IMR-90 (cell line): ENCODE measurements at regions not wholly inside any gene's neighbourhood (a gene's known extent, or its start where the extent isn't known, plus 50 kb on each side); places are given as distances from the start of the nearest gene placed in this dataset.

Source experiments
- ATAC-seq: fragments of 200-7000 bp; cut with Tn5 transposase; 2 replicates; pipeline ENCODE4 v1.9.1; 2020; ENCODE audit warnings: low read depth, mild to moderate bottlenecking, moderate library complexity
- BruUV-seq: library from RNA; stranded (reverse); fragments of 400-500 nt; replicated peaks from 2 replicates; lab custom pipeline; 2021; lab: Mats Ljungman, UMichigan
- CTCF ChIA-PET: fragments of 300-600 bp; formaldehyde crosslinking; extraction: SDS; loops from one replicate; lab custom pipeline; 2021; ENCODE audit warnings: antibody characterized with exemption; lab: Yijun Ruan, JAX
- POLR2A ChIA-PET: fragments of 300-600 bp; sonication (Branson Sonifier 250); formaldehyde crosslinking; loops from one replicate; lab custom pipeline; 2022; ENCODE audit warnings: antibody characterized with exemption; ENCODE audit not compliant: unreplicated experiment; lab: Charles Lee
- DNase-seq: peaks from one replicate; pipeline ENCODE4 v3.0.0; 2013
- H2AFZ ChIP-seq: replicated peaks from 2 replicates; pipeline ENCODE3; 2013; ENCODE audit warnings: low read length, mild to moderate bottlenecking; ENCODE audit not compliant: poor library complexity
- H2AK5ac ChIP-seq: 2 replicates; pipeline ENCODE4 v1.6.1; 2013; ENCODE audit warnings: low read depth, low read length, inconsistent platforms
- H2AK9ac ChIP-seq: replicated peaks from 2 replicates; pipeline ENCODE3; 2013; ENCODE audit warnings: mild to moderate bottlenecking, low read depth, low read length, moderate library complexity; ENCODE audit not compliant: poor library complexity
- H2BK120ac ChIP-seq: 2 replicates; pipeline ENCODE4 v1.6.1; 2013; ENCODE audit warnings: low read depth, low read length, inconsistent platforms
- H2BK15ac ChIP-seq: 3 replicates; pipeline ENCODE4 v1.6.1; 2013; ENCODE audit warnings: low read depth, low read length, inconsistent platforms
- H2BK20ac ChIP-seq: 2 replicates; pipeline ENCODE4 v1.6.1; 2013; ENCODE audit warnings: low read depth, mild to moderate bottlenecking, inconsistent platforms, low read length, moderate library complexity
- H2BK5ac ChIP-seq: 2 replicates; pipeline ENCODE4 v1.6.1; 2013; ENCODE audit warnings: mild to moderate bottlenecking, low read depth, low read length, inconsistent platforms; ENCODE audit not compliant: poor library complexity, severe bottlenecking
- H3K14ac ChIP-seq: replicated peaks from 2 replicates; pipeline ENCODE4 v1.6.1; 2013; ENCODE audit warnings: low read depth, low read length, inconsistent platforms
- H3K18ac ChIP-seq: 2 replicates; pipeline ENCODE4 v1.6.1; 2013; ENCODE audit warnings: low read depth, low read length, control low read depth
- H3K23ac ChIP-seq: 2 replicates; pipeline ENCODE4 v1.6.1; 2013; ENCODE audit warnings: low read depth, low read length, inconsistent platforms
- H3K27ac ChIP-seq: 2 replicates; pipeline ENCODE4 v1.5.1; 2013; ENCODE audit warnings: mild to moderate bottlenecking, control low read depth, low read length; ENCODE audit not compliant: insufficient read depth
- H3K27me3 ChIP-seq: 2 replicates; pipeline ENCODE4 v1.6.1; 2013; ENCODE audit warnings: low read length; ENCODE audit not compliant: control insufficient read depth, insufficient read depth
- H3K36me3 ChIP-seq: 2 replicates; pipeline ENCODE4 v1.6.1; 2013; ENCODE audit warnings: low read length, mixed read lengths; ENCODE audit not compliant: control insufficient read depth, insufficient read depth
- H3K4ac ChIP-seq: 2 replicates; pipeline ENCODE4 v1.6.1; 2013; ENCODE audit warnings: low read depth, low read length, inconsistent platforms
- H3K4me1 ChIP-seq: 2 replicates; pipeline ENCODE4 v1.6.1; 2013; ENCODE audit warnings: low read length, mixed read lengths; ENCODE audit not compliant: control insufficient read depth, insufficient read depth
- H3K4me2 ChIP-seq: 2 replicates; pipeline ENCODE4 v1.6.1; 2013; ENCODE audit warnings: low read depth, mild to moderate bottlenecking, control low read depth, low read length, moderate library complexity
- H3K4me3 ChIP-seq: 2 replicates; pipeline ENCODE4 v1.5.1; 2013; ENCODE audit warnings: low read depth, mild to moderate bottlenecking, control low read depth, low read length, moderate library complexity; ENCODE audit not compliant: insufficient read depth
- H3K56ac ChIP-seq: 2 replicates; pipeline ENCODE4 v1.6.1; 2013; ENCODE audit warnings: low read length, inconsistent platforms; ENCODE audit not compliant: insufficient read depth; ENCODE audit errors: extremely low read depth
- H3K79me1 ChIP-seq, 2 experiments: 2 replicates each; pipeline ENCODE4 v1.6.1; 2013; ENCODE audit warnings: low read length in 2 of 2, inconsistent platforms in 1 of 2, low read depth in 1 of 2
- H3K9ac ChIP-seq: 2 replicates; pipeline ENCODE4 v1.6.1; 2013; ENCODE audit warnings: low read depth, low read length, control low read depth
- H3K9me1 ChIP-seq: 2 replicates; pipeline ENCODE4 v1.6.1; 2013; ENCODE audit warnings: low read length, inconsistent platforms; ENCODE audit not compliant: insufficient read depth
- H3K9me3 ChIP-seq: 2 replicates; pipeline ENCODE4 v1.6.1; 2013; ENCODE audit warnings: low read length; ENCODE audit not compliant: control insufficient read depth, insufficient read depth
- H4K20me1 ChIP-seq: 2 replicates; pipeline ENCODE4 v1.6.1; 2013; ENCODE audit warnings: low read length, inconsistent platforms; ENCODE audit not compliant: insufficient read depth
- H4K5ac ChIP-seq: 2 replicates; pipeline ENCODE4 v1.6.1; 2013; ENCODE audit warnings: mild to moderate bottlenecking, low read depth, low read length, control low read depth
- H4K8ac ChIP-seq, 2 experiments: 2 replicates each; pipeline ENCODE4 v1.6.1; 2013; ENCODE audit warnings: low read depth in 2 of 2, low read length in 2 of 2, control low read depth in 1 of 2, inconsistent platforms in 1 of 2
- H4K91ac ChIP-seq: 2 replicates; pipeline ENCODE4 v1.6.1; 2013; ENCODE audit warnings: low read depth, low read length, inconsistent platforms; ENCODE audit not compliant: insufficient read depth
- BHLHE40 ChIP-seq: fragments of 150-350 bp; IDR thresholded peaks from 2 replicates; pipeline ENCODE4 v1.6.1; 2016; ENCODE audit warnings: mild to moderate bottlenecking, low read depth, low read length
- CEBPB ChIP-seq: IDR thresholded peaks from 2 replicates; pipeline ENCODE4 v1.6.1; 2012; ENCODE audit warnings: low read depth, low read length, improper control_type of control experiment
- CHD1 ChIP-seq: IDR thresholded peaks from 2 replicates; pipeline ENCODE4 v1.6.1; 2012; ENCODE audit warnings: low read depth, low read length, improper control_type of control experiment
- ELK1 ChIP-seq: fragments of 150-350 bp; IDR thresholded peaks from 2 replicates; pipeline ENCODE4 v1.6.1; 2016; ENCODE audit warnings: low read depth, mild to moderate bottlenecking, low read length, moderate library complexity, borderline replicate concordance
- FOS ChIP-seq: fragments of 150-350 bp; IDR thresholded peaks from 2 replicates; pipeline ENCODE4 v1.6.1; 2016; ENCODE audit warnings: low read depth, low read length
- MAFK ChIP-seq: IDR thresholded peaks from 2 replicates; pipeline ENCODE4 v1.6.1; 2012; ENCODE audit warnings: low read depth, low read length, improper control_type of control experiment
- MAZ ChIP-seq: IDR thresholded peaks from 2 replicates; pipeline ENCODE4 v1.6.1; 2012; ENCODE audit warnings: low read depth, mild to moderate bottlenecking, low read length, improper control_type of control experiment, moderate library complexity, borderline replicate concordance
- MXI1 ChIP-seq: IDR thresholded peaks from 2 replicates; pipeline ENCODE4 v1.6.1; 2012; ENCODE audit warnings: low read depth, mild to moderate bottlenecking, low read length, moderate library complexity, borderline replicate concordance
- NFE2L2 ChIP-seq: fragments of 150-350 bp; IDR thresholded peaks from 2 replicates; pipeline ENCODE4 v1.6.1; 2016; ENCODE audit warnings: low read depth, mild to moderate bottlenecking, low read length
- POLR2A ChIP-seq: IDR thresholded peaks from 2 replicates; pipeline ENCODE4 v1.6.1; 2012; ENCODE audit warnings: mild to moderate bottlenecking, low read depth, low read length
- RAD21 ChIP-seq: IDR thresholded peaks from 2 replicates; pipeline ENCODE4 v1.6.1; 2012; ENCODE audit warnings: low read length, improper control_type of control experiment
- RCOR1 ChIP-seq: IDR thresholded peaks from 2 replicates; pipeline ENCODE4 v1.6.1; 2012; ENCODE audit warnings: mild to moderate bottlenecking, low read length, improper control_type of control experiment; ENCODE audit not compliant: insufficient replicate concordance
- RFX5 ChIP-seq: IDR thresholded peaks from 2 replicates; pipeline ENCODE4 v1.8.0; 2012; ENCODE audit warnings: low read depth, mild to moderate bottlenecking, low read length, moderate library complexity
- SMC3 ChIP-seq: fragments of 150-350 bp; IDR thresholded peaks from 2 replicates; pipeline ENCODE4 v1.6.1; 2016; ENCODE audit warnings: low read depth, mild to moderate bottlenecking, antibody characterized with exemption, low read length, moderate library complexity
- USF2 ChIP-seq: fragments of 150-350 bp; IDR thresholded peaks from 2 replicates; pipeline ENCODE4 v1.6.1; 2017; ENCODE audit warnings: mild to moderate bottlenecking, antibody characterized with exemption, low read length, low read depth
- WGBS, 2 experiments: methylation state at CpG; one replicate each; pipeline versions ENCODE4 v1.1.5 to v1.1.7; 2013; ENCODE audit warnings: missing lambda C conversion rate in 2 of 2; ENCODE audit not compliant: insufficient read length in 1 of 2; ENCODE audit errors: extremely low coverage in 2 of 2; 5-methylcytosine and 5-hydroxymethylcytosine counted together
- dilution Hi-C: fragments of 300-500 bp; cut with HindIII; formaldehyde crosslinking; loops from one replicate; pipeline ENCODE4 v1.14.3; 2018; ENCODE audit warnings: low sequenced_read_pairs; ENCODE audit not compliant: unreplicated experiment
- in situ Hi-C: fragments of 300-500 bp; cut with MboI; formaldehyde crosslinking; loops from 3 replicates; pipeline ENCODE4 v1.14.3; 2019; ENCODE audit warnings: low sequenced_read_pairs, inconsistent platforms, mixed read lengths
- intact Hi-C: fragments of 100-400 bp; cut with micrococcal nuclease; formaldehyde crosslinking; loops from 2 replicates; pipeline ENCODE4 v1.10.0; 2022
- TF ChIP-seq, protein P1 (sequence below): conservative IDR thresholded peaks from 2 replicates; pipeline ENCODE4 v1.5.1; 2012; ENCODE audit warnings: mild to moderate bottlenecking, low read depth, low read length, improper control_type of control experiment

DNA sequence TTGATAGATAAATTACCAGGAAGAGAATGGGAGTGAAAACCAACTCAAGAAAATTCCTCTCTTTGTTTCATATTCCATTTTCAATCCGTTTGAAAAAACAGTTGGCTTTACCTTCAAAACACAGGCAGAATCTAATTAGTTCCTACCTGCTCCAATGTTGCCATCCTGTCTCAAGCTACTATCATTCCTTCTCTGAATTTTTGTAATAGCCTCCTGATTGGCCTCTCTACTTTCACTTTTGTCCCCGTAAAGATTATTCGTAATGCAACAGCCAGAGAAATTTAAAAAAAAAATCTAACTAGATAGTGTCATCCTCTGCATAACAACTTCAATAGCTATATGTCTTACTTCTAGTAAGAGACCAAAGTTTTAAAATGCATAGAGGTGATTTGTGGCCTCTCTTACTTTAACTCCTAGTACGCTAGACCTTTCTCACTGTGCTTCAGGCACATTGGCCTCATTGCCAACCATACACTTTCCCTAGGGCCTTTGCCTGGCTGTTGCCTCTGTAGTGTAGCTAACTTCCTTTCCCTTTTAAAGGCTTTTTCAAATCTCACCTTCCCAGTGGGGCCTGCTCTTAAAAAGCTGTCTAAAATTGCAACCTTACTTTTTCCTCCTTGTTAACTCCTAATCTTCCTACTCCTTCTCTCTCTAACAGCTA is 311.3 kb upstream of the GRIN3A start:
- H3K23ac ChIP-seq = no peak overlapping the region
- H4K91ac ChIP-seq = no peak overlapping the region
- H3K4ac ChIP-seq = no peak overlapping the region
- ATAC-seq = no peak
- no peaks in the 10 kb centered on the region for H3K4me1 ChIP-seq
- in situ Hi-C loops = no loop called here
- no peak overlapping the region for H4K8ac ChIP-seq
- H3K79me1 ChIP-seq = no peaks in the 10 kb centered on the region
- H3K9me3 ChIP-seq = peaks cover 5% of the 10 kb centered on the region
- H3K4me3 ChIP-seq = no peak overlapping the region
- no peak overlapping the region for H2AFZ ChIP-seq
- no peak overlapping the region for H3K27ac ChIP-seq
- no peaks in the 10 kb centered on the region for H3K27me3 ChIP-seq
- CTCF ChIA-PET = interaction anchor here (0.8 kb wide), 1 partner anchor 661 kb away, joined by 3 read pairs; no protein-coding TSS in a partner anchor
- H3K9me1 ChIP-seq = no peaks in the 10 kb centered on the region
- H2AK9ac ChIP-seq = no peak overlapping the region
- WGBS, 2 experiments = 100% methylated on average over 1 of the region's 4 CpGs; no CpG with 5 or more reads in 1 of the 2 experiments
- H2AK5ac ChIP-seq = no peak overlapping the region
- no peak overlapping the region for H4K5ac ChIP-seq
- BruUV-seq = no TSS peak
- TF ChIP-seq RFX5 (no peak), MAZ (no peak), MAFK (no peak), POLR2A (no peak), CEBPB (no peak), RAD21 (no peak), RCOR1 (no peak), CHD1 (no peak), SMC3 (no peak), MXI1 (no peak), NFE2L2 (no peak), BHLHE40 (no peak), ELK1 (no peak), USF2 (no peak), FOS (no peak)
- TF ChIP-seq, protein P1, sequence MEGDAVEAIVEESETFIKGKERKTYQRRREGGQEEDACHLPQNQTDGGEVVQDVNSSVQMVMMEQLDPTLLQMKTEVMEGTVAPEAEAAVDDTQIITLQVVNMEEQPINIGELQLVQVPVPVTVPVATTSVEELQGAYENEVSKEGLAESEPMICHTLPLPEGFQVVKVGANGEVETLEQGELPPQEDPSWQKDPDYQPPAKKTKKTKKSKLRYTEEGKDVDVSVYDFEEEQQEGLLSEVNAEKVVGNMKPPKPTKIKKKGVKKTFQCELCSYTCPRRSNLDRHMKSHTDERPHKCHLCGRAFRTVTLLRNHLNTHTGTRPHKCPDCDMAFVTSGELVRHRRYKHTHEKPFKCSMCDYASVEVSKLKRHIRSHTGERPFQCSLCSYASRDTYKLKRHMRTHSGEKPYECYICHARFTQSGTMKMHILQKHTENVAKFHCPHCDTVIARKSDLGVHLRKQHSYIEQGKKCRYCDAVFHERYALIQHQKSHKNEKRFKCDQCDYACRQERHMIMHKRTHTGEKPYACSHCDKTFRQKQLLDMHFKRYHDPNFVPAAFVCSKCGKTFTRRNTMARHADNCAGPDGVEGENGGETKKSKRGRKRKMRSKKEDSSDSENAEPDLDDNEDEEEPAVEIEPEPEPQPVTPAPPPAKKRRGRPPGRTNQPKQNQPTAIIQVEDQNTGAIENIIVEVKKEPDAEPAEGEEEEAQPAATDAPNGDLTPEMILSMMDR = no peak
- H2BK5ac ChIP-seq = no peak overlapping the region
- H3K9ac ChIP-seq = no peak overlapping the region
- no peak overlapping the region for H3K56ac ChIP-seq
- H2BK15ac ChIP-seq = no peak overlapping the region
- dilution Hi-C loops = no loop called here
- H2BK120ac ChIP-seq = no peak overlapping the region
- no peak overlapping the region for H3K4me2 ChIP-seq
- no peak overlapping the region for H2BK20ac ChIP-seq
- H3K36me3 ChIP-seq = no peaks in the 10 kb centered on the region
- no peak overlapping the region for H3K14ac ChIP-seq
- no peaks in the 10 kb centered on the region for H4K20me1 ChIP-seq
- no peak overlapping the region for H3K18ac ChIP-seq
- DNase-seq = no peak
- intact Hi-C loops = no loop called here
- POLR2A ChIA-PET = no interaction called here
